Nephron progenitor cell (in vitro differentiated cells): ENCODE measurements at regions not wholly inside any gene's neighbourhood (a gene's known extent, or its start where the extent isn't known, plus 50 kb on each side); places are given as distances from the start of the nearest gene placed in this dataset.

Experiments
- DNase-seq: peaks from one replicate; pipeline ENCODE4 v3.0.0; 2021
- H3K27ac Mint-ChIP-seq: 2 replicates; pipeline ENCODE4 v1.8.0; 2021; ENCODE audit warnings: mild to moderate bottlenecking, moderate library complexity, mixed read lengths
- H3K27me3 Mint-ChIP-seq: 2 replicates; pipeline ENCODE4 v1.8.0; 2021; ENCODE audit warnings: mild to moderate bottlenecking, low read depth, mixed read lengths; ENCODE audit not compliant: poor library complexity
- H3K36me3 Mint-ChIP-seq: 2 replicates; pipeline ENCODE4 v1.8.0; 2021; ENCODE audit warnings: low read depth, mixed read lengths
- H3K4me1 Mint-ChIP-seq: 2 replicates; pipeline ENCODE4 v1.8.0; 2021; ENCODE audit warnings: mixed read lengths
- H3K4me3 Mint-ChIP-seq: 2 replicates; pipeline ENCODE4 v1.8.0; 2021; ENCODE audit warnings: mild to moderate bottlenecking, moderate library complexity, mixed read lengths
- H3K9me3 Mint-ChIP-seq: 2 replicates; pipeline ENCODE4 v1.8.0; 2021; ENCODE audit warnings: mild to moderate bottlenecking, moderate library complexity, mixed read lengths
- TF ChIP-seq, protein P1 (sequence below): fragments of 200-600 bp; sonication (generic); IDR thresholded peaks from 2 replicates; pipeline ENCODE4 v1.5.0; 2021; ENCODE audit warnings: antibody characterized with exemption

DNA sequence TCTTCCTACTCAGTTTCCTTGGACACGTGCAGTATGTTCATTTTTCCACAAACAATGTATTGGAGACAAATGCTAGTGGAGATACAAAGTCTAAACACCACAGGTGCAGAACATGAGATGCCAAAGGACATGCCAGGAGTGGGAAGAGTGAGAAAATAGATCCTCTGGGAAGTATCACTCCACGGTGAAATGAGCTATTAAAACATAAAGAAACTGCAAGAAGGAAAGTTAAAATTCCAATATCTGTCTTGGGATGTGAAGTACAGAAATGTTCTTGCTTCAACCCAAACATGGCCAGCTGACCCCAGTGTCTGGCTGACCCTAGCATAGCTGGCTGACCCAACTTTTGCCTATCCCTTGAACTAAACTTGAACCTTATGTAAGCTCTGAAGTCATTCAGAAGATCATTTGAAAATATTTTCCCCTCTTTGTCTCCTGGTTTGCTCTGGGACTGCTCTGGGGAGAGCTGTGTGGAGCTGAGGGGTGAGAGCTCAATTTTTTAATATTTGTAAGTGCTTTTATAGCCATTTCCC lies 59.5 kb downstream of the FZD1 start:
- H3K4me3 Mint-ChIP-seq: no peak overlapping the region
- TF ChIP-seq, protein P1, sequence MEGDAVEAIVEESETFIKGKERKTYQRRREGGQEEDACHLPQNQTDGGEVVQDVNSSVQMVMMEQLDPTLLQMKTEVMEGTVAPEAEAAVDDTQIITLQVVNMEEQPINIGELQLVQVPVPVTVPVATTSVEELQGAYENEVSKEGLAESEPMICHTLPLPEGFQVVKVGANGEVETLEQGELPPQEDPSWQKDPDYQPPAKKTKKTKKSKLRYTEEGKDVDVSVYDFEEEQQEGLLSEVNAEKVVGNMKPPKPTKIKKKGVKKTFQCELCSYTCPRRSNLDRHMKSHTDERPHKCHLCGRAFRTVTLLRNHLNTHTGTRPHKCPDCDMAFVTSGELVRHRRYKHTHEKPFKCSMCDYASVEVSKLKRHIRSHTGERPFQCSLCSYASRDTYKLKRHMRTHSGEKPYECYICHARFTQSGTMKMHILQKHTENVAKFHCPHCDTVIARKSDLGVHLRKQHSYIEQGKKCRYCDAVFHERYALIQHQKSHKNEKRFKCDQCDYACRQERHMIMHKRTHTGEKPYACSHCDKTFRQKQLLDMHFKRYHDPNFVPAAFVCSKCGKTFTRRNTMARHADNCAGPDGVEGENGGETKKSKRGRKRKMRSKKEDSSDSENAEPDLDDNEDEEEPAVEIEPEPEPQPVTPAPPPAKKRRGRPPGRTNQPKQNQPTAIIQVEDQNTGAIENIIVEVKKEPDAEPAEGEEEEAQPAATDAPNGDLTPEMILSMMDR: no peak
- peaks cover 7% of the 10 kb centered on the region for H3K27me3 Mint-ChIP-seq
- peaks cover 31% of the 10 kb centered on the region for H3K4me1 Mint-ChIP-seq
- H3K27ac Mint-ChIP-seq: no peak overlapping the region
- no peak for DNase-seq
- H3K9me3 Mint-ChIP-seq: no peaks in the 10 kb centered on the region
- H3K36me3 Mint-ChIP-seq: no peaks in the 10 kb centered on the region

DNA sequence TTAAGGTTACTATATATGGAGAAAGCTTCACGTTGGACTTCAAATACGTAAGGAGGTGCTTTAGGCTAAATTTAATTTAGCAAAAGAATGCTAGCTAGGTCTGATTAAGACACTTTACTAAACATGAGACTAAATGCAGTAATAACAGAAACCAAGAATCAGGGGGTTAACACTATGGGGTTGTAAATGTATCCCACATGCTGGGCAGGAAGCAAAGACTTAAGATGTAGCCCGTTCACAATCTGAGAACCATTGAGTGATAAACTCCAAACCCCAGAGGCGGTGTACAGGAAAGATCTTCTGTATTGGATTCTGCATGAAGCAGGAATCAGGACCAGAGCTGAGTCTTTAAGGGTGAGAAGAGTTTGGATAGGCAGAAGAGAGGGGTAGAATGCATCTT lies 60.4 kb downstream of the FZD1 start:
- H3K4me3 Mint-ChIP-seq: no peak overlapping the region
- DNase-seq: no peak
- no peaks in the 10 kb centered on the region for H3K36me3 Mint-ChIP-seq
- TF ChIP-seq, protein P1: no peak
- H3K27me3 Mint-ChIP-seq: peaks cover 7% of the 10 kb centered on the region
- H3K27ac Mint-ChIP-seq: no peak overlapping the region
- no peaks in the 10 kb centered on the region for H3K9me3 Mint-ChIP-seq
- peaks cover 31% of the 10 kb centered on the region for H3K4me1 Mint-ChIP-seq

DNA sequence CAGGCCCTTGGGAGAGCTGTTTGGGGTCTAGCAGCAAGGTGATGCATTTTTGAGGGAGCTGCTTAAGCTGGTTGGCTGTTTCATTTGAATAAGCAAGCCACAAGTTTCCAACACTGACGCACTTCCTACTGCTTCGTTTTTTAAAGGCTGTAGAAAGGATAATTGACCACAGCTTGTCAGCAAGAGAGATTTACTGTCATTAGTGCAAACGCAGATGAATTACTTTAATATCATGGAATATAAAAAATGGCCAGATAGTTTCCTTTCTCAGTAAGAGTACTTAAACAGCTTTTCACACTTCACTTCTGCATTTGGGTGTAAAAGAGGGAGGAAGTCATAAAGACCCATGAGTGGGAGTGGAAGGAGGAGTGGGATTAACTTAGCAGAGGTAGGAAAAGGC lies 61.5 kb downstream of the FZD1 start:
- Mint-ChIP-seq H3K27ac (peak overlapping the region; percentile 60), H3K27me3 (peaks cover 7% of the 10 kb centered on the region), H3K9me3 (no peaks in the 10 kb centered on the region), H3K4me1 (peaks cover 31% of the 10 kb centered on the region), H3K4me3 (no peak overlapping the region), H3K36me3 (no peaks in the 10 kb centered on the region)
- DNase-seq: no peak
- TF ChIP-seq, protein P1: no peak

DNA sequence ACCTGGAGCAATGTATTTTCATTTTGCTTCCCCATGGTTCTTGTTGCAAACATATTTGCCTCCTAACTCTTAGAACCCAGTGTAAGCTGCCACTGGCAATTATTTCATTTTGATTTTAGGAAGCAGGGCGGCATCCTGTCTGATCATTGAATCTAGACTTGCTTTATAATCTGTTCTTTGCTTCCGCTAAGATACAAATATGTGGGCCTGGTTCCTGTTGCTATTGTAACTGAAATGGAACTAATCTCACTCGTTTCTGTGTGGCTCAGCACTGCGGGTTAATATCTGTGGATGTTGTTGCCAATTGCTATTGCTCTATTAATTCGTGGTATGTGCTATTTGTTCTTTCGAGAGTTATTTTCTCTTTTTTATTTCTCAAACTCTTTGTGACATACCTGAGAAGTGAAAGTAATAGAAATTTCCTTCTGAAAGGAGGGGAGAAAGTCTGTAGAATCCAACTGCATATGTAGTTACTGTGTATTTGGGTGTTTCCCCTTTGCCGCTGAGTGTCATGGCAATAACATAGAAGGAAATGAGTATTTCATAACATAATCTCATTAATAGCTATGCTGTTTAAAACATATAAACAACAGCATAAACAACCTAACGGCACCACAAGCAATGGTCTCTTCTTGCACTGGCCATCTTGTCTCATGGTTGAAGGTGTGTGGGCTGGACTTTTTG lies 62.4 kb downstream of the FZD1 start:
- TF ChIP-seq, protein P1: no peak
- Mint-ChIP-seq H3K9me3 (no peaks in the 10 kb centered on the region), H3K4me1 (peaks cover 31% of the 10 kb centered on the region), H3K4me3 (no peak overlapping the region), H3K36me3 (no peaks in the 10 kb centered on the region), H3K27ac (no peak overlapping the region), H3K27me3 (peaks cover 7% of the 10 kb centered on the region)
- no peak for DNase-seq

DNA sequence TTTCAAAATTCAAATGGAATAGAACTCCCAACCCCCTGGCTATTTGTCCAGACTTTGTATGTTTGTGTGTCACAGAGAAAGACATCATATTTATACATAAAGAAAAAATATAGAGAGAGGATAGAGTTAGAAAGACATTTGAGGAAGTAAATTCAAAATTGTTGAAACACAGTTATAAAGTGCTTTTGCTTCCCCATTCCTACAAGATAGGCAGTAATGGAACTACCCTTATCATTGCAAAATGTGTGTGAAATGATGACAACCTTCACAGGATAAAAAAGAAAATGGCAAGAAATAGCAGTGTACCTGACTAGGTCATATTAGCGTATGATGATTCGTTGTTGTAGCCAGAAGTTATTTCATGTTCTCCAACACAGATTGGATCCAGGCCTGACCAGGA lies 63.1 kb downstream of the FZD1 start:
- Mint-ChIP-seq H3K27me3 (peaks cover 7% of the 10 kb centered on the region), H3K36me3 (no peaks in the 10 kb centered on the region), H3K4me3 (no peak overlapping the region), H3K9me3 (no peaks in the 10 kb centered on the region), H3K27ac (no peak overlapping the region), H3K4me1 (peaks cover 28% of the 10 kb centered on the region)
- DNase-seq: no peak
- TF ChIP-seq, protein P1: no peak

DNA sequence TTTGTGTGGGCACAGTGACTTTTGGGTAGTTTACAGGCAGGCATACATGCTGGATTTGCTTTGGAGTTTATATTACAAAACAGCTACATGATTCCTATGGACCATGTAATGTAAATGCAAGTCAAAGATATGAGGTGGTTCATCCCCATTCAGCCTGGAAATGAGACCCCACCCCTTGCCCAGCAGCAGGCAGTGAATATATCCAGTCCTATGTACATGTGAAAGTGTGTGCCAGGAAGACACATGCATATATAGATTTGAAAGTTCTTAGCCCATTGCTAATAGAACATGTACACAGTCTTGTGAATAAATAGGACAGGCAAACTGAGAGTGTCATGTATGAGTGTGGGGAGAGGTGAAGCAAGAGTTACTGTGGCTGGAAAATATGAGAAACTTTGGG lies 65.3 kb downstream of the FZD1 start:
- H3K27ac Mint-ChIP-seq: no peak overlapping the region
- peaks cover 21% of the 10 kb centered on the region for H3K4me1 Mint-ChIP-seq
- no peaks in the 10 kb centered on the region for H3K27me3 Mint-ChIP-seq
- peaks cover 4% of the 10 kb centered on the region for H3K9me3 Mint-ChIP-seq
- no peaks in the 10 kb centered on the region for H3K36me3 Mint-ChIP-seq
- H3K4me3 Mint-ChIP-seq: no peak overlapping the region
- DNase-seq: no peak
- TF ChIP-seq, protein P1: no peak
